ENCODE measurements at regions not wholly inside any gene's neighbourhood (a gene's known extent, or its start where the extent isn't known, plus 50 kb on each side); places are given as distances from the start of the nearest gene placed in this dataset.

- TF ChIP-seq NFRKB (IDR thresholded peaks at IDR 0.05) (no peak), SUZ12 (IDR thresholded peaks at IDR 0.05) (no peak), ZNF384 (IDR thresholded peaks at IDR 0.05) (no peak), CTBP1 (IDR thresholded peaks at IDR 0.05; ENCODE audit: borderline replicate concordance) (no peak), ELF4 (IDR thresholded peaks at IDR 0.05) (no peak), SP1 (IDR thresholded peaks at IDR 0.05) (no peak), FOXK2 (IDR thresholded peaks at IDR 0.05) (no peak), HDGF (IDR thresholded peaks at IDR 0.05; ENCODE audit: borderline replicate concordance) (no peak), ARNT (IDR thresholded peaks at IDR 0.05) (no peak), L3MBTL2 (conservative IDR thresholded peaks at IDR 0.05) (no peak), FOXM1 (IDR thresholded peaks at IDR 0.05; ENCODE audit: borderline replicate concordance) (no peak), TARDBP (IDR thresholded peaks at IDR 0.05) (no peak), FOXA1 (IDR thresholded peaks at IDR 0.05) (no peak)
These were observed 191.7 kb upstream of the KRR1 start for GRCh38 chr12:75703131-75703530.
